Cardiac fibroblast (primary cell): ENCODE measurements at regions not wholly inside any gene's neighbourhood (a gene's known extent, or its start where the extent isn't known, plus 50 kb on each side); places are given as distances from the start of the nearest gene placed in this dataset.

Experiments used
- DNase-seq, 2 donors: peaks; one replicate each; pipeline versions ENCODE4 v3.0.0 to v3.0.0-alpha.2; 2010; ENCODE audit warnings: low read depth in 2 of 2
- H3K4me3 ChIP-seq, 2 donors: replicated peaks in 1 of 2; 1 replicate in 1 of 2; 2 replicates in 1 of 2; pipeline ENCODE4 v1.5.1; 2011; ENCODE audit warnings: low read depth in 2 of 2, low read length in 2 of 2, mild to moderate bottlenecking in 2 of 2, moderate library complexity in 1 of 2
- CTCF ChIP-seq: IDR thresholded peaks from one replicate; pipeline ENCODE4 v1.5.1; 2011; ENCODE audit warnings: low read depth, mild to moderate bottlenecking, low read length, inconsistent platforms

GRCh38 chr18:77360315-77361190 is 110.9 kb downstream of the GALR1 start:
- H3K4me3 ChIP-seq, result no peak overlapping the region
- DNase-seq, result no peak
- no peak for TF ChIP-seq CTCF

GRCh38 chr18:77361382-77361781 is 111.7 kb downstream of the GALR1 start:
- DNase-seq, result no peak
- no peak overlapping the region for H3K4me3 ChIP-seq
- no peak for TF ChIP-seq CTCF

- no peak for DNase-seq
- H3K4me3 ChIP-seq, result no peak overlapping the region
- TF ChIP-seq CTCF, result no peak
These were observed 116.0 kb downstream of the GALR1 start for GRCh38 chr18:77365667-77366066.

GRCh38 chr18:77366067-77366719 is 116.5 kb downstream of the GALR1 start:
- peak in 1 of 2 donors; percentile 5 for DNase-seq
- no peak for TF ChIP-seq CTCF
- H3K4me3 ChIP-seq, result no peak overlapping the region

GRCh38 chr18:77366720-77367641 is 117.3 kb downstream of the GALR1 start:
- TF ChIP-seq CTCF, result no peak
- DNase-seq, result peak; percentile 9 to 33
- no peak overlapping the region for H3K4me3 ChIP-seq

DNA sequence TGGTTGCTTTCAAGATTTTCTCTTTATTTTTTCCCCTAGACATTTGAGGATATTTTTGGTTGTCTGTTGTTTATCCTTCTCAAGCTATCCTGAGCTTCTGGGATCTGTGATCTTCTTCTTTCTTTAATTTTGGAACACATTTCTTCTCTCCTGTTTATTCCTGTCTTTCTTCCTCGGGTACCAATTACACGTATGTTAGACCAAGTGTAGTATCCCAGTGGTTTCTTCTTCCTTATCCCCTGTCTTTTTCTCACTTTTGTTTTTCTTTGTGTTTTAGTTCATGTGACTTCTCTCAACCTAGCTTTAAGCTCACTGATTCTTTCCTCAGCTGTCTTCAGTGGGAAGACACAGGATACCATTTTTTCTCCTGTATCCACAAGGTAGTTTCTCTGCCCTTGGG is 120.0 kb downstream of the GALR1 start:
- no peak for TF ChIP-seq CTCF
- DNase-seq, result no peak
- H3K4me3 ChIP-seq, result no peak overlapping the region
